K562 (cell line): ENCODE measurements at regions not wholly inside any gene's neighbourhood (a gene's known extent, or its start where the extent isn't known, plus 50 kb on each side); places are given as distances from the start of the nearest gene placed in this dataset.

ENCODE experiments used
- ATAC-seq: fragments of 200-7000 bp; cut with Tn5 transposase; 3 replicates; pipeline ENCODE4 v1.9.1; 2020; ENCODE audit warnings: moderate library complexity
- BruUV-seq: library from RNA; stranded (reverse); fragments of 400-500 nt; replicated peaks from 2 replicates; lab custom pipeline; 2021; lab: Mats Ljungman, UMichigan
- CTCF ChIA-PET: fragments of 300-600 bp; formaldehyde crosslinking; extraction: SDS; loops from one replicate; lab custom pipeline; 2021; ENCODE audit warnings: low intra/inter-chr PET ratio; lab: Yijun Ruan, JAX
- POLR2A ChIA-PET: fragments of 300-600, 350-650 bp; sonication (Branson Sonifier 250); formaldehyde crosslinking; extraction: SDS; loops from one replicate; lab custom pipeline; 2021; ENCODE audit warnings: antibody characterized with exemption, inconsistent platforms; lab: Yijun Ruan, JAX
- DNase-seq, 4 experiments: peaks; one replicate each; pipeline versions ENCODE4 v3.0.0 to v3.0.0-alpha.2; 2011 to 2018; ENCODE audit warnings: low spot score in 3 of 4, mixed read lengths in 3 of 4; ENCODE audit errors: extremely low read depth in 1 of 4
- FAIRE-seq: peaks from 2 replicates; lab custom pipeline; 2011; peaks lifted over from hg19 to GRCh38; lab: Jason Lieb, UNC
- H2AFZ ChIP-seq: 2 replicates; pipeline ENCODE4 v1.6.0; 2011; ENCODE audit warnings: low read depth, low read length, control low read depth, inconsistent platforms
- H3K27ac ChIP-seq: fragments of 200-600 bp; 3 replicates; pipeline ENCODE4 v1.8.0; 2011; ENCODE audit warnings: low read depth, mild to moderate bottlenecking, control low read depth, inconsistent platforms, low read length, moderate library complexity, mixed read lengths; ENCODE audit errors: extremely low read depth
- H3K27me3 ChIP-seq, 2 experiments: fragments of 300-600 bp in 1 of 2; 2 replicates in 1 of 2; 3 replicates in 1 of 2; pipeline versions ENCODE4 v1.6.0 to v1.8.0; 2011; ENCODE audit warnings: inconsistent platforms in 2 of 2, low read length in 2 of 2, mild to moderate bottlenecking in 1 of 2, mixed read lengths in 1 of 2, moderate library complexity in 1 of 2; ENCODE audit not compliant: control insufficient read depth in 2 of 2, insufficient read depth in 2 of 2
- H3K36me3 ChIP-seq: fragments of 300-600 bp; 3 replicates; pipeline ENCODE4 v1.8.0; 2011; ENCODE audit warnings: mild to moderate bottlenecking, low read length, inconsistent platforms; ENCODE audit not compliant: control insufficient read depth, insufficient read depth
- H3K4me1 ChIP-seq, 2 experiments: fragments of 200-600 bp in 1 of 2; replicated peaks in 1 of 2; 2 replicates in 1 of 2; 3 replicates in 1 of 2; pipeline versions ENCODE4 v1.5.1 to v1.8.0; 2011; ENCODE audit warnings: inconsistent platforms in 2 of 2, low read length in 2 of 2, mild to moderate bottlenecking in 1 of 2, mixed read lengths in 1 of 2, moderate library complexity in 1 of 2; ENCODE audit not compliant: control insufficient read depth in 2 of 2, insufficient read depth in 2 of 2
- H3K4me2 ChIP-seq: 2 replicates; pipeline ENCODE4 v1.6.1; 2011; ENCODE audit warnings: low read length, control low read depth, inconsistent platforms, mixed read lengths; ENCODE audit not compliant: insufficient read depth
- H3K4me3 ChIP-seq: fragments of 200-600 bp; sonication (generic), shearing (Covaris generic); 2 replicates; pipeline ENCODE4 v1.5.1; 2016; ENCODE audit warnings: control low read depth, inconsistent platforms
- H3K79me2 ChIP-seq: fragments of 200-600 bp; 3 replicates; pipeline ENCODE4 v1.8.0; 2011; ENCODE audit warnings: low read length, inconsistent platforms; ENCODE audit not compliant: control insufficient read depth, insufficient read depth
- H3K9ac ChIP-seq, 2 experiments: 2 replicates each; pipeline versions ENCODE4 v1.6.0 to v1.6.1; 2011; ENCODE audit warnings: low read depth in 2 of 2, low read length in 2 of 2, control low read depth in 1 of 2, inconsistent platforms in 1 of 2, mild to moderate bottlenecking in 1 of 2, mixed read lengths in 1 of 2; ENCODE audit not compliant: insufficient read depth in 1 of 2
- H3K9me1 ChIP-seq: one replicate; pipeline ENCODE4 v1.6.0; 2011; ENCODE audit warnings: inconsistent platforms, mild to moderate bottlenecking, low read length, moderate library complexity; ENCODE audit not compliant: control insufficient read depth, insufficient read depth
- H3K9me3 ChIP-seq: replicated peaks from 2 replicates; pipeline ENCODE4 v1.5.1; 2011; ENCODE audit warnings: low read depth, low read length, inconsistent platforms; ENCODE audit not compliant: control insufficient read depth, insufficient read depth
- H4K20me1 ChIP-seq: replicated peaks from 2 replicates; pipeline ENCODE4 v1.6.1; 2011; ENCODE audit warnings: low read length, inconsistent platforms, mixed read lengths; ENCODE audit not compliant: control insufficient read depth, insufficient read depth
- EWSR1 ChIP-seq: fragments of 450-650 bp; IDR thresholded peaks from 2 replicates; pipeline ENCODE4 v1.6.1; 2018; ENCODE audit warnings: borderline replicate concordance, mild to moderate bottlenecking, low read depth, moderate library complexity; ENCODE audit not compliant: partially characterized antibody
- HNRNPK ChIP-seq: fragments of 200-400 bp; formaldehyde crosslinking; IDR thresholded peaks from one replicate; pipeline ENCODE4 v1.6.1; 2018; ENCODE audit warnings: mild to moderate bottlenecking, low read depth, low read length; ENCODE audit not compliant: poor library complexity, severe bottlenecking
- MYC ChIP-seq, 2 experiments: fragments of 250-450 bp in 1 of 2; sonication (Bioruptor Pico) in 1 of 2; IDR thresholded peaks; 2 replicates each; pipeline versions ENCODE4 v1.5.1 to v1.6.1; 2012 to 2021; ENCODE audit warnings: low read depth in 2 of 2, borderline replicate concordance in 1 of 2, improper control_type of control experiment in 1 of 2, low read length in 1 of 2, mild to moderate bottlenecking in 1 of 2, moderate library complexity in 1 of 2
- NR2C1 ChIP-seq, 2 experiments: fragments of 450-650 bp; IDR thresholded peaks; 2 replicates each; pipeline ENCODE4 v1.6.1; 2017; ENCODE audit warnings: mild to moderate bottlenecking in 2 of 2, antibody characterized with exemption in 1 of 2, inconsistent platforms in 1 of 2, missing compliant biosample characterization in 1 of 2, missing genetic modification characterization in 1 of 2
- POLR3A ChIP-seq: IDR thresholded peaks from 2 replicates; pipeline ENCODE4 v1.6.1; 2011; ENCODE audit warnings: borderline replicate concordance, mild to moderate bottlenecking, moderate library complexity; ENCODE audit not compliant: insufficient read length, insufficient read depth; ENCODE audit errors: extremely low read depth
- PTTG1 ChIP-seq: fragments of 450-650 bp; IDR thresholded peaks from 2 replicates; pipeline ENCODE4 v1.6.1; 2016; ENCODE audit warnings: low read depth, mild to moderate bottlenecking, missing genetic modification characterization, missing compliant biosample characterization
- RBBP5 ChIP-seq: fragments of 200-600 bp; sonication (generic); IDR thresholded peaks from 2 replicates; pipeline ENCODE4 v1.6.1; 2012; ENCODE audit warnings: borderline replicate concordance, mild to moderate bottlenecking, low read length, control low read depth, inconsistent platforms; ENCODE audit not compliant: insufficient read depth, poor library complexity, severe bottlenecking
- U2AF2 ChIP-seq: fragments of 200-400 bp; formaldehyde crosslinking; optimal IDR thresholded peaks from 2 replicates; pipeline ENCODE3; 2017; ENCODE audit warnings: low read depth, mild to moderate bottlenecking, low read length
- XRCC4 ChIP-seq: IDR thresholded peaks from one replicate; pipeline ENCODE4 v1.6.1; 2011; ENCODE audit not compliant: insufficient read depth, insufficient read length; ENCODE audit errors: extremely low read depth
- ZBTB7A ChIP-seq: IDR thresholded peaks from 2 replicates; pipeline ENCODE4 v1.6.1; 2011; ENCODE audit warnings: low read depth, mild to moderate bottlenecking, low read length, moderate library complexity, borderline replicate concordance; ENCODE audit not compliant: control insufficient read depth
- ZNF133 ChIP-seq: fragments of 250-450 bp; sonication (Bioruptor Pico); IDR thresholded peaks from 2 replicates; pipeline ENCODE4 v1.4.0; 2020; ENCODE audit warnings: mild to moderate bottlenecking
- ZNF239 ChIP-seq: fragments of 250-450 bp; sonication (Bioruptor Pico); IDR thresholded peaks from 2 replicates; pipeline ENCODE4 v1.4.0; 2020; ENCODE audit warnings: mild to moderate bottlenecking
- ZNF589 ChIP-seq: fragments of 200-800 bp; sonication (Bioruptor generic); IDR thresholded peaks from 2 replicates; pipeline ENCODE4 v1.6.1; 2016; ENCODE audit warnings: low read depth, missing genetic modification characterization, missing compliant biosample characterization
- ZNF707 ChIP-seq: fragments of 250-450 bp; sonication (Bioruptor Pico); conservative IDR thresholded peaks from 2 replicates; pipeline ENCODE4 v1.8.0; 2022; ENCODE audit warnings: inconsistent platforms, mild to moderate bottlenecking, moderate library complexity
- WGBS: fragments of 100-300 bp; shearing (Covaris generic); methylation state at CpG from one replicate; pipeline ENCODE4 v1.1.6; 2016; ENCODE audit warnings: low coverage, mixed read lengths; ENCODE audit not compliant: insufficient coverage; ENCODE audit errors: missing lambda C conversion rate; 5-methylcytosine and 5-hydroxymethylcytosine counted together
- in situ Hi-C: fragments of 300-500 bp; cut with MboI; formaldehyde crosslinking; loops from 4 replicates; pipeline ENCODE4 v1.15.0; 2018; ENCODE audit warnings: inconsistent platforms, mixed read lengths
- intact Hi-C: fragments of 100-400 bp; cut with micrococcal nuclease; formaldehyde crosslinking; loops from 2 replicates; pipeline ENCODE4 v1.14.2; 2022
- TF ChIP-seq, protein P1 (sequence below), 2 experiments: IDR thresholded peaks; 2 replicates each; pipeline ENCODE4 v1.6.1; 2012; ENCODE audit warnings: improper control_type of control experiment in 2 of 2, low read depth in 2 of 2, low read length in 2 of 2, borderline replicate concordance in 1 of 2
- TF ChIP-seq, protein P2 (sequence below): sonication (generic); formaldehyde crosslinking; IDR thresholded peaks from 2 replicates; pipeline ENCODE4 v1.8.0; 2022; ENCODE audit warnings: missing genetic modification reagents, mild to moderate bottlenecking, borderline replicate concordance
- TF ChIP-seq, protein P3 (sequence below): fragments of 250-450 bp; sonication (Bioruptor Pico); IDR thresholded peaks from 2 replicates; pipeline ENCODE4 v1.4.0; 2020; ENCODE audit warnings: borderline replicate concordance

DNA sequence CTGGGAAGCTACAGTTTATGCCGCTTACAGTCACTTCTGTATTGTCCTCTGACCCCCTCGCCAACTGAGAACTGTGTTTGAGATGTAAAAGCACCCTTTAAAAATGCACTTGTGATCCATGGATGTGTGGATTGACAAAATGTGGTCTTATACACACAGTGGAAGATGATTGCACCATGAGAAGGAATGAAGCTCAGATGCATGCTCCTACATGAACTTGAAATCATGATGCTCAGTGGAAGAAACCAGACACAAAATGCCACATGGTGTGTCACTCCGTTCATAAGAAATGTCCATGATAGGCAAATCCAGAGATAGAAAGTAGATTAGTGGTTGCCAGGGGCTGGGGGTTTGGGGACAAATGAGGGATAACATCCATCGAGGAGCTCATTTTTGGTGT is 58.0 kb downstream of the PITPNM2 start:
- Histone ChIP-seq H3K9me3 (peaks cover 3% of the 10 kb centered on the region), H3K79me2 (peaks cover 2% of the 10 kb centered on the region; the same call in 1 of the 3 replicates), H3K4me3 (no peak overlapping the region), H2AFZ (no peak overlapping the region), H3K27me3 (no peaks in the 10 kb centered on the region), H3K4me1 (peaks cover 53 to 61% of the 10 kb centered on the region in 2 experiments), H4K20me1 (no peaks in the 10 kb centered on the region), H3K9me1 (no peaks in the 10 kb centered on the region), H3K36me3 (no peaks in the 10 kb centered on the region), H3K4me2 (no peak overlapping the region), H3K27ac (no peak overlapping the region), H3K9ac (no peak overlapping the region)
- no peak for ATAC-seq
- in situ Hi-C loops (no loop called here), intact Hi-C loops (no loop called here)
- no peak for FAIRE-seq
- POLR2A ChIA-PET = interaction anchor here (0.5 to 1.5 kb wide), 2 partner anchors 18 to 34 kb away, joined by 3 to 4 read pairs; no protein-coding TSS in a partner anchor
- DNase-seq = no peak
- CTCF ChIA-PET = no interaction called here
- BruUV-seq = no TSS peak
- 80% methylated on average over 3 of the region's 4 CpGs for WGBS
- TF ChIP-seq ZNF133 (no peak), ZBTB7A (no peak), POLR3A (no peak), ZNF239 (CRISPR knock-in tag) (no peak), ZNF707 (CRISPR knock-in tag) (no peak), U2AF2 (no peak), PTTG1 (tag) (no peak), XRCC4 (no peak), EWSR1 (no peak), MYC (IDR thresholded peaks at IDR 0.05; ENCODE audit: low read depth, low read length) (no peak), MYC (CRISPR knock-in tag; IDR thresholded peaks at IDR 0.05; ENCODE audit: borderline replicate concordance, low read depth) (no peak), RBBP5 (no peak), NR2C1 (IDR thresholded peaks at IDR 0.05) (no peak), NR2C1 (tag; IDR thresholded peaks at IDR 0.05) (no peak), ZNF589 (no peak), HNRNPK (no peak)
- TF ChIP-seq, protein P1, sequence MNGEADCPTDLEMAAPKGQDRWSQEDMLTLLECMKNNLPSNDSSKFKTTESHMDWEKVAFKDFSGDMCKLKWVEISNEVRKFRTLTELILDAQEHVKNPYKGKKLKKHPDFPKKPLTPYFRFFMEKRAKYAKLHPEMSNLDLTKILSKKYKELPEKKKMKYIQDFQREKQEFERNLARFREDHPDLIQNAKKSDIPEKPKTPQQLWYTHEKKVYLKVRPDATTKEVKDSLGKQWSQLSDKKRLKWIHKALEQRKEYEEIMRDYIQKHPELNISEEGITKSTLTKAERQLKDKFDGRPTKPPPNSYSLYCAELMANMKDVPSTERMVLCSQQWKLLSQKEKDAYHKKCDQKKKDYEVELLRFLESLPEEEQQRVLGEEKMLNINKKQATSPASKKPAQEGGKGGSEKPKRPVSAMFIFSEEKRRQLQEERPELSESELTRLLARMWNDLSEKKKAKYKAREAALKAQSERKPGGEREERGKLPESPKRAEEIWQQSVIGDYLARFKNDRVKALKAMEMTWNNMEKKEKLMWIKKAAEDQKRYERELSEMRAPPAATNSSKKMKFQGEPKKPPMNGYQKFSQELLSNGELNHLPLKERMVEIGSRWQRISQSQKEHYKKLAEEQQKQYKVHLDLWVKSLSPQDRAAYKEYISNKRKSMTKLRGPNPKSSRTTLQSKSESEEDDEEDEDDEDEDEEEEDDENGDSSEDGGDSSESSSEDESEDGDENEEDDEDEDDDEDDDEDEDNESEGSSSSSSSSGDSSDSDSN (IDR thresholded peaks at IDR 0.05; ENCODE audit: borderline replicate concordance in 1 of 2, low read depth in 2 of 2, low read length in 2 of 2) = no peak
- TF ChIP-seq, protein P2, sequence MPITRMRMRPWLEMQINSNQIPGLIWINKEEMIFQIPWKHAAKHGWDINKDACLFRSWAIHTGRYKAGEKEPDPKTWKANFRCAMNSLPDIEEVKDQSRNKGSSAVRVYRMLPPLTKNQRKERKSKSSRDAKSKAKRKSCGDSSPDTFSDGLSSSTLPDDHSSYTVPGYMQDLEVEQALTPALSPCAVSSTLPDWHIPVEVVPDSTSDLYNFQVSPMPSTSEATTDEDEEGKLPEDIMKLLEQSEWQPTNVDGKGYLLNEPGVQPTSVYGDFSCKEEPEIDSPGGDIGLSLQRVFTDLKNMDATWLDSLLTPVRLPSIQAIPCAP (CRISPR knock-in tag) = no peak
- TF ChIP-seq, protein P3, sequence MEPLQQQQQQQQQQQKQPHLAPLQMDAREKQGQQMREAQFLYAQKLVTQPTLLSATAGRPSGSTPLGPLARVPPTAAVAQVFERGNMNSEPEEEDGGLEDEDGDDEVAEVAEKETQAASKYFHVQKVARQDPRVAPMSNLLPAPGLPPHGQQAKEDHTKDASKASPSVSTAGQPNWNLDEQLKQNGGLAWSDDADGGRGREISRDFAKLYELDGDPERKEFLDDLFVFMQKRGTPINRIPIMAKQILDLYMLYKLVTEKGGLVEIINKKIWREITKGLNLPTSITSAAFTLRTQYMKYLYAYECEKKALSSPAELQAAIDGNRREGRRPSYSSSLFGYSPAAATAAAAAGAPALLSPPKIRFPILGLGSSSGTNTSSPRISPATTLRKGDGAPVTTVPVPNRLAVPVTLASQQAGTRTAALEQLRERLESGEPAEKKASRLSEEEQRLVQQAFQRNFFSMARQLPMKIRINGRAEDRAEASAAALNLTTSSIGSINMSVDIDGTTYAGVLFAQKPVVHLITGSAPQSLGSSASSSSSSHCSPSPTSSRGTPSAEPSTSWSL = no peak
